Calu3 (cell line): ENCODE measurements at regions not wholly inside any gene's neighbourhood (a gene's known extent, or its start where the extent isn't known, plus 50 kb on each side); places are given as distances from the start of the nearest gene placed in this dataset.

Experiments
- BruUV-seq: library from RNA; stranded (reverse); fragments of 400-500 nt; replicated peaks from 2 replicates; lab custom pipeline; 2021; lab: Mats Ljungman, UMichigan
- CTCF ChIA-PET: fragments of 300-600 bp; sonication (Branson Sonifier 250); formaldehyde crosslinking; loops from one replicate; lab custom pipeline; 2022; ENCODE audit warnings: antibody characterized with exemption; lab: Charles Lee
- DNase-seq: peaks from one replicate; pipeline ENCODE4 v3.0.0; 2022
- H3K27ac Mint-ChIP-seq: one replicate; pipeline ENCODE4 v1.8.0; 2022; ENCODE audit warnings: mixed read lengths; ENCODE audit not compliant: unreplicated experiment
- H3K27me3 Mint-ChIP-seq: one replicate; pipeline ENCODE4 v1.8.0; 2022; ENCODE audit warnings: mixed read lengths; ENCODE audit not compliant: unreplicated experiment
- H3K36me3 Mint-ChIP-seq: one replicate; pipeline ENCODE4 v1.8.0; 2022; ENCODE audit warnings: mild to moderate bottlenecking, moderate library complexity, mixed read lengths; ENCODE audit not compliant: insufficient read depth, unreplicated experiment
- H3K4me1 Mint-ChIP-seq: one replicate; pipeline ENCODE4 v1.8.0; 2022; ENCODE audit warnings: mild to moderate bottlenecking, low read depth, mixed read lengths; ENCODE audit not compliant: unreplicated experiment
- H3K4me3 Mint-ChIP-seq: one replicate; pipeline ENCODE4 v1.8.0; 2022; ENCODE audit warnings: mild to moderate bottlenecking, low read depth, moderate library complexity, mixed read lengths; ENCODE audit not compliant: unreplicated experiment
- H3K9me3 Mint-ChIP-seq: one replicate; pipeline ENCODE4 v1.8.0; 2022; ENCODE audit warnings: low read depth, mixed read lengths; ENCODE audit not compliant: unreplicated experiment
- intact Hi-C: fragments of 100-400 bp; cut with micrococcal nuclease; formaldehyde crosslinking; loops from one replicate; pipeline ENCODE4 v1.10.0; 2022; ENCODE audit not compliant: unreplicated experiment
- TF ChIP-seq, protein P1 (sequence below): fragments of 200-600 bp; IDR thresholded peaks from one replicate; pipeline ENCODE4 v1.8.0; 2022; ENCODE audit warnings: antibody characterized with exemption; ENCODE audit not compliant: unreplicated experiment

DNA sequence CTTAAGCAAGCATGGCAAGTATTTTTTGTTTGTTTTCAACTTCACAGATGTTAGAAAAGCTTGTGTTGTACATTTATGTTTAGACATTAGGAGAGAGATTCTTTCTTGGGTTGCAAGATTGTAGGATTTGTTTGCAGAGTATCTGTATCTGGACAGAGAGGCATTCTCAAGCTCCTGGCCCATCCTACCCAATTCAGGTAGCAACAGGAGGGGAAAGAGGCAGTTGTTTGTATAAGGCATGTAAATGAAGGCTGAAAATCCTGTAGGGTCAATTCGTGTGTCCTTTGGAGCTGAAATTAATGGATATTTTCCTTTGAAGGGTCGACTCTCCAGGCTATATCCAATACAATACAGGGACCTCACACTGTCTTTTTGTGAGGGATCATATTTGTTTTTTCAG is 147.3 kb downstream of the KCNRG start:
- no peaks in the 10 kb centered on the region for H3K9me3 Mint-ChIP-seq
- CTCF ChIA-PET = no interaction called here
- no peaks in the 10 kb centered on the region for H3K36me3 Mint-ChIP-seq
- DNase-seq = no peak
- intact Hi-C loops = no loop called here
- no TSS peak for BruUV-seq
- H3K27ac Mint-ChIP-seq = no peak overlapping the region
- H3K4me3 Mint-ChIP-seq = no peak overlapping the region
- H3K4me1 Mint-ChIP-seq = no peaks in the 10 kb centered on the region
- H3K27me3 Mint-ChIP-seq = no peaks in the 10 kb centered on the region
- TF ChIP-seq, protein P1, sequence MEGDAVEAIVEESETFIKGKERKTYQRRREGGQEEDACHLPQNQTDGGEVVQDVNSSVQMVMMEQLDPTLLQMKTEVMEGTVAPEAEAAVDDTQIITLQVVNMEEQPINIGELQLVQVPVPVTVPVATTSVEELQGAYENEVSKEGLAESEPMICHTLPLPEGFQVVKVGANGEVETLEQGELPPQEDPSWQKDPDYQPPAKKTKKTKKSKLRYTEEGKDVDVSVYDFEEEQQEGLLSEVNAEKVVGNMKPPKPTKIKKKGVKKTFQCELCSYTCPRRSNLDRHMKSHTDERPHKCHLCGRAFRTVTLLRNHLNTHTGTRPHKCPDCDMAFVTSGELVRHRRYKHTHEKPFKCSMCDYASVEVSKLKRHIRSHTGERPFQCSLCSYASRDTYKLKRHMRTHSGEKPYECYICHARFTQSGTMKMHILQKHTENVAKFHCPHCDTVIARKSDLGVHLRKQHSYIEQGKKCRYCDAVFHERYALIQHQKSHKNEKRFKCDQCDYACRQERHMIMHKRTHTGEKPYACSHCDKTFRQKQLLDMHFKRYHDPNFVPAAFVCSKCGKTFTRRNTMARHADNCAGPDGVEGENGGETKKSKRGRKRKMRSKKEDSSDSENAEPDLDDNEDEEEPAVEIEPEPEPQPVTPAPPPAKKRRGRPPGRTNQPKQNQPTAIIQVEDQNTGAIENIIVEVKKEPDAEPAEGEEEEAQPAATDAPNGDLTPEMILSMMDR = no peak

DNA sequence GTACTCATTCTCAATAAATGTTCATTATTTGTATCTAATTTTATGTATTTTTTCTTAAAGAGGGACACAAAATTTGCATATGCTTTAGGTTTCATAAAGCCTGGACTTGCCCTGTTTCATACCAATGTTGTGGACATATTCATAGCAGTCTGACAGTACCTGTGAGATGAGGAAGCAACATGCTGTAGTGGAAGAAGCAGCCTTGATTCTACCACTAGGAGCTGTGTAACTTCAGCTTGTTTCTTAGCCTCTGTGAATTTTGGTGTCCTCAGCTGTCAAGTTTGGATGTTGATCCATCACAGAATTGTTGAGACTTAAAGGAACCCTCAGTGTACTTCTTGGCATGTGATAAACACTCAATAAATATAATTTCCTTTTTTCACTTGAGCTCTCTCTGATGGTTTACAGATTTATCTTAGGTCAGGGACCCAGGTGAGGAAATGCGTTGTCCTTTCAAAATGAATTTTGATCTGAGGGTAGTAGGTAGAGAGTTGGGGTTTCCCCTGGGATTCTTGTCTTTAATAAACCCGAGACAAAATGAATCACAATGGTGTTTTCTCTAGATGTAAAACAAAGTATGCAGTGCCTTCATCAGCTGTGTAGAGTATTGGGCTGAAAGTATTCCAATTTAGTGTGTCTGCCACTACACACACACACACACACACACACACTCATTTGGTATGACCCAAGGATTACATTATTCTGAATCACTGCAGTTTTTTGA is 152.1 kb downstream of the KCNRG start:
- BruUV-seq = no TSS peak
- intact Hi-C loops = no loop called here
- CTCF ChIA-PET = no interaction called here
- Mint-ChIP-seq H3K27ac (no peak overlapping the region), H3K27me3 (no peaks in the 10 kb centered on the region), H3K4me1 (no peaks in the 10 kb centered on the region), H3K36me3 (no peaks in the 10 kb centered on the region), H3K9me3 (no peaks in the 10 kb centered on the region), H3K4me3 (no peak overlapping the region)
- no peak for DNase-seq
- TF ChIP-seq, protein P1 = no peak

DNA sequence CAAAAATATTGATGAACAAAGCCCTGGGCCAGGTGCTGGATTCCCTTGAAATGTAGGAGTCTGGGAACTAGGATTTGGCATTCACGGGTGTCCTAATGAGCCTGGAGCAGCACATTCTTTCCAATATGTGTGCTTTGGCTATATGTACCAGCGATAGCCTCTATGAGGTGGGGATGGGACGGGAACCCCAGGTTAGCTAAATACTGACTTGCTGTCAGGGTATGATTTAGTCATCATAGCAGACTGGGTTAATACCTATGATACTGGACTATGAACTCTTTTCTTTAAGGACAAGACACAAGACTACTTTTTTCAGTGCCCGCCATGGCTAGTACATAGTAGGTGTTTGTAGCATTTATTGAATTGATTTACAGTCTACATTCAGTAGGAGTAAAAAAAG is 152.7 kb downstream of the KCNRG start:
- no peak for DNase-seq
- TF ChIP-seq, protein P1 = no peak
- CTCF ChIA-PET = no interaction called here
- Mint-ChIP-seq H3K9me3 (no peaks in the 10 kb centered on the region), H3K4me3 (no peak overlapping the region), H3K27ac (no peak overlapping the region), H3K36me3 (no peaks in the 10 kb centered on the region), H3K4me1 (no peaks in the 10 kb centered on the region), H3K27me3 (no peaks in the 10 kb centered on the region)
- intact Hi-C loops = no loop called here
- BruUV-seq = no TSS peak

GRCh38 chr13:50168786-50169185 is 153.5 kb downstream of the KCNRG start:
- H3K27ac Mint-ChIP-seq = no peak overlapping the region
- CTCF ChIA-PET = interaction anchor here (0.6 kb wide), 1 partner anchor 102 kb away, joined by 4 read pairs; no protein-coding TSS in a partner anchor
- H3K9me3 Mint-ChIP-seq = no peaks in the 10 kb centered on the region
- H3K4me3 Mint-ChIP-seq = no peak overlapping the region
- DNase-seq = no peak
- H3K4me1 Mint-ChIP-seq = no peaks in the 10 kb centered on the region
- TF ChIP-seq, protein P1 = no peak
- BruUV-seq = no TSS peak
- no peaks in the 10 kb centered on the region for H3K27me3 Mint-ChIP-seq
- intact Hi-C loops = no loop called here
- H3K36me3 Mint-ChIP-seq = no peaks in the 10 kb centered on the region
